ENCODE measurements at regions not wholly inside any gene's neighbourhood (a gene's known extent, or its start where the extent isn't known, plus 50 kb on each side); places are given as distances from the start of the nearest gene placed in this dataset.

DNA sequence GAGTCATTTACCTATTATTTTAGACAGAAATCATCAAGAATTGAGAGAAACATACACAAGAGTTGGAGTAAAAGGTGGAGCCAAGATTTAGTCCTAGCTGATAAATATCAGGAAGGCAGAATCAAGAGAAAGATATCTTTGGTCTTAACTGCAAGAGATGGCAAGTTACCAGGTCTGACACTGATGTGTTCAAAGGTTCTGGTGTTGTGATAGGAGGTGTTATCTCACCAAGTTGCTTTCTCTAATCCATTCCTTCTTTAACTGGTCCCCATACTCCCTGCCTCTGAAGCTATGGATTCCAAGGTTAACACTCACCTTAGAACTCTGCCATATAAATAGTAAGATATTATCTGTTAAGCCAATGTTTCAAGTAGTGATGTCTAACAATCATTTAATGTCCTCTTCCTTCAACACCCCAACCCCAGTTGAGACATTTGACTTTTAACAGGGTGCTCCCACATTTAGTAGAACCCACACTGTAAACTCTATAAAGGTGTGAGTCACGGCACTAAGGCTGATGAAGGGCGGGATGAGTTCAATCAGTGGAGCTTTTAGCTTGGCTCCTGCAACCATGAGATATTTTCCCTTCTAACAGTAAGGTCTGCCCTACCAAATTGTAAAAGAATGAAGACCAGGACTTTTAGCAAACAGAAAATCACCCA, 333.7 kb downstream of the RND3 start:
- peak in 1 of 2 donors; percentile 29 for ATAC-seq
- intact Hi-C loops (cut with DNase I) = no loop called here
- DNase-seq = no peak
- Histone ChIP-seq H3K27me3 (ENCODE audit: low read depth) (no peaks in the 10 kb centered on the region), H3K36me3 (no peaks in the 10 kb centered on the region), H3K4me1 (no peaks in the 10 kb centered on the region), H3K4me3 (no peak overlapping the region), H3K27ac (no peak overlapping the region), H3K9me3 (no peaks in the 10 kb centered on the region)
- no peak for TF ChIP-seq CTCF (IDR thresholded peaks at IDR 0.05)

GRCh38 chr2:150152230-150152629, 335.2 kb downstream of the RND3 start:
- peaks cover under 1% of the 10 kb centered on the region for H3K9me3 ChIP-seq
- H3K4me3 ChIP-seq = no peak overlapping the region
- H3K27ac ChIP-seq = no peak overlapping the region
- intact Hi-C loops (cut with DNase I) = no loop called here
- no peak for TF ChIP-seq CTCF (IDR thresholded peaks at IDR 0.05)
- H3K36me3 ChIP-seq = no peaks in the 10 kb centered on the region
- no peak for DNase-seq
- no peaks in the 10 kb centered on the region for H3K4me1 ChIP-seq
- H3K27me3 ChIP-seq (ENCODE audit: low read depth) = no peaks in the 10 kb centered on the region
- no peak for ATAC-seq

DNA sequence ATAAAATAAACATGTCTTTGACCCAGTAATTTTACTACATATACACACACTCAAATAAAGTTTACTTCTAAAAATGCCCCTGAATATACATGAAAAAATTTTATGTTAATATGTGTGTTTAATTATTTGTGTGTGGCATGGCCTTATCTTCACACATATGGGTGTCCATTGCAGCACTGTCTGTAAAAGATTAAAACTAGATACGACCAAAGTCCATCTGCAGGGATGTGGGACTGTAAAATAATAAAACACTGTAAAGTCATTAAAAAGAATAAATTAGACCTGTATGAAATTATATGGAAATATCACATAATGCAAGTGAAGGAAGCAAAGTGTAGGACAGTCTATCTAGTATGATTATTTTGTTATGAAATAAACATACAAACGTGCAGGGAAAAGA, 337.3 kb downstream of the RND3 start:
- TF ChIP-seq CTCF (IDR thresholded peaks at IDR 0.05) = no peak
- H3K36me3 ChIP-seq = no peaks in the 10 kb centered on the region
- no peak for DNase-seq
- no peak overlapping the region for H3K4me3 ChIP-seq
- intact Hi-C loops (cut with DNase I) = no loop called here
- no peak overlapping the region for H3K27ac ChIP-seq
- H3K9me3 ChIP-seq = peaks cover 15% of the 10 kb centered on the region
- H3K27me3 ChIP-seq (ENCODE audit: low read depth) = no peaks in the 10 kb centered on the region
- H3K4me1 ChIP-seq = no peaks in the 10 kb centered on the region
- no peak for ATAC-seq

DNA sequence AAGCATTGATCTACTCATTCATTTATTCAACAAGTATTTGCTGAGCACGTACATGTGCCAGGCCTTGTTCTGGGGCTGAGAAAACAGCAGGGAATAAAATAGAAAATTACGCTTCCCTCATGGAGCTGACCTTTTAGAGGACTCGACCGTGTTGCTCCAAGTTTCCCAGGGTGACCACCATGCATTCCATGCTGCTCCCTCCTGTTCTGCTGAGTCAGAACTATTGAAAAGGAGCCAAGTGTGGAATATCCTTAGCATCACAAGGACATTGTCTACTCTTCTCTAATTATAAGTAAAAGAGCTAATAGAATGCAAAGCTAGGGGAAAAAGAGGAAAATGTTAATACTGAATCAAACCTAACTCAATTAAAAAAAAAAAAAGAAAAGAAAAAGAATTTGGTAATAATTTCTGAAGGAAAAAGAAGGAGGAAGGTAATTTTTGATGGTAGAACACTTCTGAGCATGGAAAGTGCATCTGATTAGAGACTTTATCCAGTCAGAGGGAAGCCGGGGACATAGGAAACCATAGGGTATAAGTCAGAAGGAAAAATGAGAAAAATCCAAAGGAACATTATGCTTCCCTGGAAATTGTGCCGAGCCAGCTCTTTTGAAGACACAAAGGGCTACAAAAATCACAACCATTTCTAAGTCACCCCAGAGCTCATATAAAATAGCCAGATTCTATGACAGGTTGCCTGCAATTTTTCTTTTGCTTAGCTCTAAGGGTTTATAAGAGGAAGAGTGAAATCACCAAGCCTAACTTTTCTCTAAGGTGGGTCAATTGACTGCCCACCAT, 339.4 kb downstream of the RND3 start:
- DNase-seq = no peak
- Histone ChIP-seq H3K27me3 (ENCODE audit: low read depth) (no peaks in the 10 kb centered on the region), H3K36me3 (no peaks in the 10 kb centered on the region), H3K4me1 (no peaks in the 10 kb centered on the region), H3K4me3 (no peak overlapping the region), H3K27ac (no peak overlapping the region), H3K9me3 (peaks cover 15% of the 10 kb centered on the region)
- no peak for TF ChIP-seq CTCF (IDR thresholded peaks at IDR 0.05)
- no peak for ATAC-seq
- intact Hi-C loops (cut with DNase I) = no loop called here

DNA sequence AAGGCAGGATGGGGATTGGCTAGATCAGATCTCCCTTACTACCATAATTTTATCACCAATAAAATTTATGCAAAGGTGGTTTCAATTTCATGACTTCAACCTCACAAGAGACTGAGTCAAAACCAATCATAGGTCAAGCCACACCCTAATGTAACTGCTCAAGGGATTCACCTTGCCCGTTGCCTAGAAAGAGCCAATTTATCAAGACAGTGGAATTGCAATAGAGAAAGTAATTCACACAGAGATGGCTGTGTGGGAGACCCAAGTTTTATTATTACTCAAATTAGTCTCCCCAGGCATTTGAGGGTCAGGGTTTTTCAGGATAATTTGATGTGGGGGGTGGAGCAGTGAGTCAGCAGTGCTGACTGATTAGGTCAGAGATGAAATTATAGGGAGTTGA, 340.6 kb downstream of the RND3 start:
- H3K27ac ChIP-seq = no peak overlapping the region
- no peaks in the 10 kb centered on the region for H3K27me3 ChIP-seq (ENCODE audit: low read depth)
- DNase-seq = no peak
- H3K4me1 ChIP-seq = no peaks in the 10 kb centered on the region
- TF ChIP-seq CTCF (IDR thresholded peaks at IDR 0.05) = no peak
- no peaks in the 10 kb centered on the region for H3K36me3 ChIP-seq
- no peak for ATAC-seq
- peaks cover 15% of the 10 kb centered on the region for H3K9me3 ChIP-seq
- intact Hi-C loops (cut with DNase I) = no loop called here
- H3K4me3 ChIP-seq = no peak overlapping the region
